ENCODE measurements at regions not wholly inside any gene's neighbourhood (a gene's known extent, or its start where the extent isn't known, plus 50 kb on each side); places are given as distances from the start of the nearest gene placed in this dataset.

GRCh38 chr1:34330061-34330460 lies 153.4 kb downstream of the C1orf94 start:
- ChIA-PET POLR2A (no interaction called here), CTCF (ENCODE audit: unreplicated experiment) (no interaction called here)
- Histone ChIP-seq H3K9me3 (ENCODE audit: low read length) (no peaks in the 10 kb centered on the region), H4K20me1 (ENCODE audit: insufficient read depth, low read length) (no peaks in the 10 kb centered on the region), H3K27ac (ENCODE audit: low read depth, low read length, poor library complexity, severe bottlenecking) (no peak overlapping the region), H3K79me2 (ENCODE audit: insufficient read depth, low read depth, low read length) (no peaks in the 10 kb centered on the region), H2AFZ (ENCODE audit: low read length) (no peak overlapping the region), H3K36me3 (ENCODE audit: insufficient read depth, low read length) (no peaks in the 10 kb centered on the region), H3K4me1 (ENCODE audit: insufficient read depth, low read length, poor library complexity, severe bottlenecking) (no peaks in the 10 kb centered on the region), H3K9me2 (ENCODE audit: insufficient read depth, low read length) (no peaks in the 10 kb centered on the region), H3K4me2 (ENCODE audit: low read length) (no peak overlapping the region), H3K4me3 (ENCODE audit: low read depth, low read length, poor library complexity, severe bottlenecking) (no peak overlapping the region)
- TF ChIP-seq CTCF (conservative IDR thresholded peaks at IDR 0.05; ENCODE audit: low read length) (no peak), EZH2phosphoT487 (IDR thresholded peaks at IDR 0.05; ENCODE audit: borderline replicate concordance, low read depth, low read length) (no peak)
- DNase-seq (ENCODE audit: low spot score), result no peak
- no TSS peak for BruUV-seq (replicated peaks)
- intact Hi-C loops (cut with micrococcal nuclease; ENCODE audit: unreplicated experiment), result no loop called here

- Histone ChIP-seq H3K36me3 (ENCODE audit: insufficient read depth, low read length) (no peaks in the 10 kb centered on the region), H3K4me3 (ENCODE audit: low read depth, low read length, poor library complexity, severe bottlenecking) (no peak overlapping the region), H3K4me2 (ENCODE audit: low read length) (no peak overlapping the region), H4K20me1 (ENCODE audit: insufficient read depth, low read length) (no peaks in the 10 kb centered on the region), H3K27ac (ENCODE audit: low read depth, low read length, poor library complexity, severe bottlenecking) (no peak overlapping the region), H2AFZ (ENCODE audit: low read length) (no peak overlapping the region), H3K79me2 (ENCODE audit: insufficient read depth, low read depth, low read length) (no peaks in the 10 kb centered on the region), H3K9me3 (ENCODE audit: low read length) (no peaks in the 10 kb centered on the region), H3K4me1 (ENCODE audit: insufficient read depth, low read length, poor library complexity, severe bottlenecking) (no peaks in the 10 kb centered on the region), H3K9me2 (ENCODE audit: insufficient read depth, low read length) (no peaks in the 10 kb centered on the region)
- CTCF ChIA-PET (ENCODE audit: unreplicated experiment), result no interaction called here
- POLR2A ChIA-PET, result interaction anchor here (0.7 kb wide), 1 partner anchor 89 kb away, joined by 3 read pairs; no protein-coding TSS in a partner anchor
- intact Hi-C loops (cut with micrococcal nuclease; ENCODE audit: unreplicated experiment), result no loop called here
- DNase-seq (ENCODE audit: low spot score), result no peak
- TF ChIP-seq CTCF (conservative IDR thresholded peaks at IDR 0.05; ENCODE audit: low read length) (no peak), EZH2phosphoT487 (IDR thresholded peaks at IDR 0.05; ENCODE audit: borderline replicate concordance, low read depth, low read length) (no peak)
- BruUV-seq (replicated peaks), result no TSS peak
Observed at GRCh38 chr1:34331020-34331926, 154.6 kb downstream of the C1orf94 start.

- intact Hi-C loops (cut with micrococcal nuclease; ENCODE audit: unreplicated experiment), result no loop called here
- Histone ChIP-seq H3K4me1 (ENCODE audit: insufficient read depth, low read length, poor library complexity, severe bottlenecking) (no peaks in the 10 kb centered on the region), H2AFZ (ENCODE audit: low read length) (no peak overlapping the region), H3K9me3 (ENCODE audit: low read length) (no peaks in the 10 kb centered on the region), H3K27ac (ENCODE audit: low read depth, low read length, poor library complexity, severe bottlenecking) (no peak overlapping the region), H3K79me2 (ENCODE audit: insufficient read depth, low read depth, low read length) (no peaks in the 10 kb centered on the region), H4K20me1 (ENCODE audit: insufficient read depth, low read length) (no peaks in the 10 kb centered on the region), H3K4me2 (ENCODE audit: low read length) (no peak overlapping the region), H3K9me2 (ENCODE audit: insufficient read depth, low read length) (no peaks in the 10 kb centered on the region), H3K4me3 (ENCODE audit: low read depth, low read length, poor library complexity, severe bottlenecking) (no peak overlapping the region), H3K36me3 (ENCODE audit: insufficient read depth, low read length) (no peaks in the 10 kb centered on the region)
- DNase-seq (ENCODE audit: low spot score), result no peak
- ChIA-PET CTCF (ENCODE audit: unreplicated experiment) (no interaction called here), POLR2A (no interaction called here)
- TF ChIP-seq CTCF (conservative IDR thresholded peaks at IDR 0.05; ENCODE audit: low read length) (no peak), EZH2phosphoT487 (IDR thresholded peaks at IDR 0.05; ENCODE audit: borderline replicate concordance, low read depth, low read length) (no peak)
- BruUV-seq (replicated peaks), result no TSS peak
Observed at GRCh38 chr1:34332996-34333395, 156.3 kb downstream of the C1orf94 start.

All from OCI-LY7 (cell line).